ENCODE measurements at regions not wholly inside any gene's neighbourhood (a gene's known extent, or its start where the extent isn't known, plus 50 kb on each side); places are given as distances from the start of the nearest gene placed in this dataset.

DNA sequence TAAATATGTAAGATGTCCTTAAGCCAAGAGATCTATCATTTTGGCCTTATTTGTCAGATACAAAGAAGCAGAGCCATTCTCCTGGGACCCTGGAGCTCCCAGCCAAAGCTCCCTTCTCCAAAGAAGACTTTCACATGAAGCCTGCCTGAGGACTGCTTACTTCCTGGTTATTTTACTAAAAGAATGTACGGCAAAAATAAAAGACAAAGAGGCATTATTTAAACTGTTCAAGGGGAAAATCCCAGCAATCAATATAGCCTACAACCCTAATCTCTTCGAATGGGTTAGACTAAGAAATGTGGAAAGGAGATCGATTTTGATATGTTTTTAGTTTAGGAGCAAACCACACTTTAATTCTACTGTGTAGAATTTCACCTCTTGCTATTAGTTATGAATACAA, 237.9 kb upstream of the CTBP2 start:
- no peak for TF ChIP-seq POLR2AphosphoS5 (IDR thresholded peaks at IDR 0.05; ENCODE audit: borderline replicate concordance, low read depth, low read length)
- TF ChIP-seq EZH2 (IDR thresholded peaks at IDR 0.05), result no peak
- TF ChIP-seq FOXP2 (optimal IDR thresholded peaks at IDR 0.05; ENCODE audit: control extremely low read depth, extremely low read length, insufficient read depth), result no peak

Measured in SK-N-MC (cell line).